H1 (cell line): ENCODE measurements at regions not wholly inside any gene's neighbourhood (a gene's known extent, or its start where the extent isn't known, plus 50 kb on each side); places are given as distances from the start of the nearest gene placed in this dataset.

ENCODE experiments used
- CTCF ChIA-PET: fragments of 300-600 bp; sonication (Branson Sonifier 250); formaldehyde crosslinking; loops from one replicate; lab custom pipeline; 2021; ENCODE audit not compliant: partially characterized antibody; lab: Charles Lee
- POLR2A ChIA-PET: fragments of 300-600 bp; sonication (Branson Sonifier 250); formaldehyde crosslinking; loops from one replicate; lab custom pipeline; 2021; ENCODE audit warnings: inconsistent platforms; ENCODE audit not compliant: partially characterized antibody; lab: Charles Lee
- DNase-seq, 2 experiments: peaks; one replicate each; pipeline versions ENCODE4 v3.0.0 to v3.0.0-alpha.2; 2010 to 2022; ENCODE audit warnings: low spot score in 2 of 2, low read depth in 1 of 2, mixed read lengths in 1 of 2
- FAIRE-seq: peaks from 2 replicates; lab custom pipeline; 2011; peaks lifted over from hg19 to GRCh38; lab: Jason Lieb, UNC
- H2AFZ ChIP-seq: 2 replicates; pipeline ENCODE4 v1.8.1; 2012; ENCODE audit warnings: low read length, inconsistent platforms
- H2AK5ac ChIP-seq: 2 replicates; pipeline ENCODE4 v1.6.1; 2013; ENCODE audit warnings: low read depth, low read length
- H2BK120ac ChIP-seq: replicated peaks from 2 replicates; pipeline ENCODE3; 2013; ENCODE audit warnings: low read depth, low read length, inconsistent platforms
- H2BK12ac ChIP-seq: 2 replicates; pipeline ENCODE4 v1.6.1; 2013; ENCODE audit warnings: low read depth, low read length
- H2BK15ac ChIP-seq: 2 replicates; pipeline ENCODE4 v1.6.1; 2013; ENCODE audit warnings: low read length
- H2BK20ac ChIP-seq: 2 replicates; pipeline ENCODE4 v1.6.1; 2013; ENCODE audit warnings: low read length
- H2BK5ac ChIP-seq: 2 replicates; pipeline ENCODE4 v1.6.1; 2013; ENCODE audit warnings: low read depth, low read length
- H3K14ac ChIP-seq: 2 replicates; pipeline ENCODE4 v1.6.1; 2013; ENCODE audit warnings: inconsistent platforms; ENCODE audit not compliant: insufficient read length
- H3K18ac ChIP-seq: 2 replicates; pipeline ENCODE4 v1.6.1; 2013; ENCODE audit warnings: low read length; ENCODE audit errors: extremely low read depth
- H3K23ac ChIP-seq: 2 replicates; pipeline ENCODE4 v1.6.1; 2013; ENCODE audit warnings: inconsistent platforms; ENCODE audit not compliant: insufficient read length
- H3K23me2 ChIP-seq: 2 replicates; pipeline ENCODE4 v1.6.1; 2013; ENCODE audit warnings: low read depth, low read length
- H3K27ac ChIP-seq: 2 replicates; pipeline ENCODE4 v1.6.1; 2011; ENCODE audit warnings: low read depth, low read length, inconsistent platforms
- H3K27me3 ChIP-seq, 4 experiments: replicated peaks in 1 of 4; 1 replicate in 1 of 4; 2 replicates in 3 of 4; pipeline versions ENCODE4 v1.6.1 to v1.8.1; 2011 to 2013; ENCODE audit warnings: low read length in 3 of 4, mild to moderate bottlenecking in 3 of 4, inconsistent platforms in 2 of 4, mixed read lengths in 2 of 4, moderate library complexity in 1 of 4; ENCODE audit not compliant: control insufficient read depth in 3 of 4, insufficient read depth in 3 of 4; ENCODE audit errors: extremely low read depth in 1 of 4
- H3K36me3 ChIP-seq, 4 experiments: 2 replicates each; pipeline versions ENCODE4 v1.6.1 to v1.8.1; 2011 to 2013; ENCODE audit warnings: mild to moderate bottlenecking in 4 of 4, low read length in 3 of 4, moderate library complexity in 2 of 4, control low read depth in 1 of 4, inconsistent platforms in 1 of 4; ENCODE audit not compliant: insufficient read depth in 4 of 4, control insufficient read depth in 2 of 4
- H3K4ac ChIP-seq: replicated peaks from 2 replicates; pipeline ENCODE3; 2013; ENCODE audit warnings: low read length, low read depth, mixed read lengths, inconsistent platforms; ENCODE audit not compliant: insufficient read length
- H3K4me1 ChIP-seq, 4 experiments: replicated peaks in 1 of 4; 1 replicate in 1 of 4; 2 replicates in 3 of 4; pipeline versions ENCODE4 v1.6.1 to v1.8.1; 2011 to 2013; ENCODE audit warnings: low read length in 3 of 4, inconsistent platforms in 2 of 4, mixed read lengths in 1 of 4; ENCODE audit not compliant: insufficient read depth in 4 of 4, control insufficient read depth in 3 of 4
- H3K4me2 ChIP-seq, 2 experiments: 2 replicates each; pipeline versions ENCODE4 v1.6.1 to v1.8.1; 2011 to 2013; ENCODE audit warnings: low read depth in 2 of 2, low read length in 2 of 2, control low read depth in 1 of 2, inconsistent platforms in 1 of 2, mild to moderate bottlenecking in 1 of 2; ENCODE audit not compliant: insufficient read depth in 1 of 2
- H3K4me3 ChIP-seq, 4 experiments: fragments of 200-600, 300-600 bp in 1 of 4; sonication (generic), shearing (Covaris generic), sonication (Bioruptor Twin) in 1 of 4; 2 replicates each; pipeline versions ENCODE4 v1.5.1 to v1.8.1; 2011 to 2016; ENCODE audit warnings: low read length in 4 of 4, low read depth in 3 of 4, control low read depth in 2 of 4, inconsistent platforms in 2 of 4, mild to moderate bottlenecking in 2 of 4, mixed read lengths in 1 of 4, moderate library complexity in 1 of 4; ENCODE audit not compliant: insufficient read depth in 2 of 4; ENCODE audit errors: extremely low read depth in 1 of 4
- H3K56ac ChIP-seq: replicated peaks from 2 replicates; pipeline ENCODE3; 2013; ENCODE audit warnings: low read depth, mild to moderate bottlenecking, mixed read lengths, low read length, inconsistent platforms; ENCODE audit not compliant: insufficient read length
- H3K79me1 ChIP-seq: 2 replicates; pipeline ENCODE4 v1.6.1; 2013; ENCODE audit warnings: low read depth, low read length, control low read depth
- H3K79me2 ChIP-seq, 2 experiments: 2 replicates each; pipeline versions ENCODE4 v1.6.1 to v1.8.1; 2012 to 2013; ENCODE audit warnings: low read length in 2 of 2, mild to moderate bottlenecking in 2 of 2, inconsistent platforms in 1 of 2; ENCODE audit not compliant: insufficient read depth in 2 of 2, control insufficient read depth in 1 of 2
- H3K9ac ChIP-seq, 4 experiments: replicated peaks in 1 of 4; 1 replicate in 1 of 4; 2 replicates in 3 of 4; pipeline versions ENCODE4 v1.6.1 to v1.8.1; 2011 to 2013; ENCODE audit warnings: low read depth in 3 of 4, low read length in 3 of 4, control low read depth in 2 of 4, mild to moderate bottlenecking in 2 of 4, moderate library complexity in 2 of 4, inconsistent platforms in 1 of 4; ENCODE audit errors: extremely low read depth in 1 of 4
- H3K9me3 ChIP-seq, 2 experiments: 2 replicates each; pipeline versions ENCODE4 v1.6.1 to v1.8.1; 2012 to 2013; ENCODE audit warnings: mild to moderate bottlenecking in 2 of 2, moderate library complexity in 2 of 2, control low read depth in 1 of 2, inconsistent platforms in 1 of 2, low read depth in 1 of 2, low read length in 1 of 2, mixed read lengths in 1 of 2; ENCODE audit not compliant: insufficient read depth in 2 of 2
- H4K20me1 ChIP-seq, 2 experiments: replicated peaks in 1 of 2; 2 replicates each; pipeline versions ENCODE3 to v1.8.1; 2011 to 2013; ENCODE audit warnings: inconsistent platforms in 2 of 2, low read length in 2 of 2, mild to moderate bottlenecking in 1 of 2; ENCODE audit not compliant: insufficient read depth in 2 of 2, control insufficient read depth in 1 of 2
- H4K5ac ChIP-seq: 2 replicates; pipeline ENCODE4 v1.6.1; 2013; ENCODE audit warnings: low read length, low read depth, mixed read lengths, inconsistent platforms; ENCODE audit not compliant: insufficient read length
- H4K8ac ChIP-seq: 2 replicates; pipeline ENCODE4 v1.8.0; 2013; ENCODE audit warnings: mild to moderate bottlenecking, moderate library complexity, low read length, inconsistent platforms; ENCODE audit not compliant: insufficient read depth; ENCODE audit errors: extremely low read depth
- H4K91ac ChIP-seq: replicated peaks from 2 replicates; pipeline ENCODE3; 2013; ENCODE audit warnings: low read length, mixed read lengths, inconsistent platforms; ENCODE audit not compliant: insufficient read length
- BACH1 ChIP-seq: IDR thresholded peaks from 2 replicates; pipeline ENCODE4 v1.6.1; 2012; ENCODE audit warnings: low read length, improper control_type of control experiment
- BCL11A ChIP-seq, 2 experiments: IDR thresholded peaks; one replicate each; pipeline ENCODE4 v1.6.1; 2011; ENCODE audit warnings: low read depth in 2 of 2, low read length in 2 of 2, mild to moderate bottlenecking in 2 of 2
- CBX8 ChIP-seq: fragments of 300-800, 300-1000 bp; sonication (generic); IDR thresholded peaks from 2 replicates; pipeline ENCODE4 v1.7.1; 2016; ENCODE audit warnings: low read depth, low read length, borderline replicate concordance
- JUND ChIP-seq: IDR thresholded peaks from 2 replicates; pipeline ENCODE4 v1.6.1; 2011; ENCODE audit warnings: mild to moderate bottlenecking, improper control_type of control experiment, low read length
- MAFK ChIP-seq: IDR thresholded peaks from 2 replicates; pipeline ENCODE4 v1.6.1; 2012; ENCODE audit warnings: low read depth, mild to moderate bottlenecking, improper control_type of control experiment, low read length
- PHF8 ChIP-seq: fragments of 200-600 bp; sonication (generic); conservative IDR thresholded peaks from 2 replicates; pipeline ENCODE4 v1.7.1; 2012; ENCODE audit warnings: low read depth, mild to moderate bottlenecking, inconsistent platforms, low read length, moderate library complexity
- POLR2A ChIP-seq, 2 experiments: IDR thresholded peaks; 1 replicate in 1 of 2; 2 replicates in 1 of 2; pipeline ENCODE4 v1.6.1; 2011; ENCODE audit warnings: low read depth in 2 of 2, low read length in 2 of 2, mild to moderate bottlenecking in 2 of 2; ENCODE audit errors: control extremely low read depth in 1 of 2
- POLR2AphosphoS5 ChIP-seq: IDR thresholded peaks from 2 replicates; pipeline ENCODE4 v1.6.1; 2011; ENCODE audit warnings: low read depth, low read length
- RXRA ChIP-seq: IDR thresholded peaks from 2 replicates; pipeline ENCODE4 v1.6.1; 2011; ENCODE audit warnings: low read depth, mild to moderate bottlenecking, low read length, moderate library complexity; ENCODE audit not compliant: insufficient read depth
- TEAD4 ChIP-seq: IDR thresholded peaks from 2 replicates; pipeline ENCODE4 v1.6.1; 2012; ENCODE audit warnings: low read depth, low read length, inconsistent platforms, mixed read lengths
- WGBS, 2 experiments: shearing (Covaris generic) in 1 of 2; methylation state at CpG; one replicate each; pipeline versions ENCODE4 v1.1.6 to v1.1.7; 2013 to 2015; ENCODE audit warnings: low lambda C conversion rate in 2 of 2, mixed read lengths in 2 of 2, inconsistent platforms in 1 of 2, low coverage in 1 of 2, missing lambda C conversion rate in 1 of 2; ENCODE audit not compliant: insufficient replicate concordance in 2 of 2, insufficient coverage in 1 of 2, insufficient read length in 1 of 2; ENCODE audit errors: extremely low coverage in 1 of 2, missing lambda C conversion rate in 1 of 2; 5-methylcytosine and 5-hydroxymethylcytosine counted together
- TF ChIP-seq, protein P1 (sequence below): IDR thresholded peaks from 2 replicates; pipeline ENCODE4 v1.6.1; 2011; ENCODE audit warnings: low read depth, mild to moderate bottlenecking, low read length; ENCODE audit not compliant: insufficient read depth
- TF ChIP-seq, protein P2 (sequence below): IDR thresholded peaks from 2 replicates; pipeline ENCODE4 v1.6.1; 2012; ENCODE audit warnings: inconsistent platforms

DNA sequence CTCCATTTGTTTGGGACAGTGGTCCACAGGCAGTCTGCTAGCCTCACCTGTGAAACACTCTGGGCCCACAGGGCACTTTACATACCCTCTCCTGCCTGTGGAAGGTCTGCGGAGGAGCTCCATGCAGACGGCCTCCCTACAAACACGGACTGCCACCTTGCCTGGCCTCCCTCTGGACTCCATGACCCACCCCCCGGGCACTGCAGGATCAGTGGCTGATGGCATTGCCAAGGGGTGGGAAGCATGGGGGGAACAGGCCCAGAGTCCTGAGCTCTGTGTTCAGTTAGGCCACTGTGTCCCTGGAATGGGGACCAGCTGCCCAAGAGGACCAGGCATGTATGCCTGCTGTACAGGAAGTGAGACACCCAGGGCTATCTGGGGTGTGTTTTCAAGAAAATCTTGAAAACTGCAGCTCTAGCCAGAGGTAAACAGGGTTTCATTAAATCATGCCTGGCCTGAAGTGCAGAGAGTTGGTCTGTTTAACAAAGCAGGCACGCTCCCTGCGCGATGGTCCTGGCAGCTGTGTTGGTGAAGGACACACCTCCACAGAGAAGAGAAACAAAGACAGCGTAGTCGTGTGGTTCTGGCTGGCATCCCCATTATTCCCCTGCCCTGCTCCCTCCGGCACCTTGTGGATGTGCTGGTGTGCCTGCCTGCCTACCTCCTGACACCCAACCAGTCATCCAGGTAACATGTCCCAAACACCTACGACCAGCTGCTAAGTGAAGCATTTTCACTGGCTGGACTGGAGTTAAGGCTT, 470.8 kb upstream of the ZMIZ1 start:
- no peak overlapping the region for H3K9ac ChIP-seq
- H2BK20ac ChIP-seq: no peak overlapping the region
- no peak overlapping the region for H4K8ac ChIP-seq
- H2BK120ac ChIP-seq: no peak overlapping the region
- H3K9me3 ChIP-seq: no peaks in the 10 kb centered on the region
- H3K4me1 ChIP-seq: no peaks in the 10 kb centered on the region
- H4K91ac ChIP-seq: no peak overlapping the region
- no peak overlapping the region for H3K18ac ChIP-seq
- no peaks in the 10 kb centered on the region; the same call in 1 of the 2 replicates for H3K79me1 ChIP-seq
- no peak overlapping the region for H2BK15ac ChIP-seq
- H3K27ac ChIP-seq: no peak overlapping the region
- ChIA-PET POLR2A (no interaction called here), CTCF (interaction anchor here (1.1 kb wide), 1 partner anchor 37 kb away, joined by 3 read pairs; no protein-coding TSS in a partner anchor)
- no peak overlapping the region for H2BK12ac ChIP-seq
- no peak overlapping the region for H3K14ac ChIP-seq
- H4K5ac ChIP-seq: no peak overlapping the region
- H3K56ac ChIP-seq: no peak overlapping the region
- no peak for TF ChIP-seq BCL11A (IDR thresholded peaks at IDR 0.05; ENCODE audit: low read depth in 2 of 2, low read length in 2 of 2)
- TF ChIP-seq TEAD4: no peak
- no peak for TF ChIP-seq JUND
- TF ChIP-seq PHF8: no peak
- TF ChIP-seq BACH1: no peak
- no peak for TF ChIP-seq POLR2A (IDR thresholded peaks at IDR 0.05; ENCODE audit: control extremely low read depth in 1 of 2, low read depth in 2 of 2, low read length in 2 of 2)
- TF ChIP-seq MAFK: no peak
- TF ChIP-seq, protein P1, sequence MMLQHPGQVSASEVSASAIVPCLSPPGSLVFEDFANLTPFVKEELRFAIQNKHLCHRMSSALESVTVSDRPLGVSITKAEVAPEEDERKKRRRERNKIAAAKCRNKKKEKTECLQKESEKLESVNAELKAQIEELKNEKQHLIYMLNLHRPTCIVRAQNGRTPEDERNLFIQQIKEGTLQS: no peak
- no peak for TF ChIP-seq CBX8
- TF ChIP-seq RXRA: no peak
- no peak for TF ChIP-seq POLR2AphosphoS5
- TF ChIP-seq, protein P2, sequence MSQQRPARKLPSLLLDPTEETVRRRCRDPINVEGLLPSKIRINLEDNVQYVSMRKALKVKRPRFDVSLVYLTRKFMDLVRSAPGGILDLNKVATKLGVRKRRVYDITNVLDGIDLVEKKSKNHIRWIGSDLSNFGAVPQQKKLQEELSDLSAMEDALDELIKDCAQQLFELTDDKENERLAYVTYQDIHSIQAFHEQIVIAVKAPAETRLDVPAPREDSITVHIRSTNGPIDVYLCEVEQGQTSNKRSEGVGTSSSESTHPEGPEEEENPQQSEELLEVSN: no peak
- H3K36me3 ChIP-seq: no peaks in the 10 kb centered on the region
- no peaks in the 10 kb centered on the region for H4K20me1 ChIP-seq
- WGBS, 2 experiments: 90% methylated on average over 9 of the region's 11 CpGs; no CpG with 5 or more reads in 1 of the 2 experiments
- no peaks in the 10 kb centered on the region for H3K23me2 ChIP-seq
- DNase-seq (no peak), FAIRE-seq (no peak)
- no peak overlapping the region for H3K4me3 ChIP-seq
- H3K27me3 ChIP-seq: no peaks in the 10 kb centered on the region; a peak in 1 of 7 replicates
- no peak overlapping the region for H2AK5ac ChIP-seq
- H3K4me2 ChIP-seq: no peak overlapping the region
- H2AFZ ChIP-seq: no peak overlapping the region
- no peak overlapping the region for H2BK5ac ChIP-seq
- H3K79me2 ChIP-seq: no peaks in the 10 kb centered on the region
- H3K23ac ChIP-seq: no peak overlapping the region
- no peak overlapping the region for H3K4ac ChIP-seq
